Ishikawa (cell line): ENCODE measurements at regions not wholly inside any gene's neighbourhood (a gene's known extent, or its start where the extent isn't known, plus 50 kb on each side); places are given as distances from the start of the nearest gene placed in this dataset.

Experiments
- CEBPB ChIP-seq: IDR thresholded peaks from 2 replicates; pipeline ENCODE4 v1.6.1; 2012
- CREB1 ChIP-seq: IDR thresholded peaks from 2 replicates; pipeline ENCODE4 v1.6.1; 2012; ENCODE audit warnings: low read depth
- EGR1 ChIP-seq: IDR thresholded peaks from 2 replicates; pipeline ENCODE4 v1.6.1; 2012
- EP300 ChIP-seq: IDR thresholded peaks from 2 replicates; pipeline ENCODE4 v1.6.1; 2012; ENCODE audit warnings: borderline replicate concordance
- FOXM1 ChIP-seq: IDR thresholded peaks from 2 replicates; pipeline ENCODE4 v1.6.1; 2012; ENCODE audit warnings: low read depth, borderline replicate concordance
- MAX ChIP-seq: IDR thresholded peaks from 2 replicates; pipeline ENCODE4 v1.6.1; 2012
- NFIC ChIP-seq: IDR thresholded peaks from 2 replicates; pipeline ENCODE4 v1.6.1; 2012
- RAD21 ChIP-seq: IDR thresholded peaks from 2 replicates; pipeline ENCODE4 v1.6.1; 2012; ENCODE audit warnings: low read depth
- TAF1 ChIP-seq: IDR thresholded peaks from 2 replicates; pipeline ENCODE4 v1.6.1; 2012; ENCODE audit warnings: low read depth, mild to moderate bottlenecking
- TCF12 ChIP-seq: IDR thresholded peaks from 2 replicates; pipeline ENCODE4 v1.6.1; 2012; ENCODE audit warnings: low read depth
- TEAD4 ChIP-seq: IDR thresholded peaks from 2 replicates; pipeline ENCODE4 v1.6.1; 2012
- YY1 ChIP-seq: IDR thresholded peaks from 2 replicates; pipeline ENCODE4 v1.6.1; 2012; ENCODE audit warnings: low read depth
- ZBTB7A ChIP-seq: IDR thresholded peaks from 2 replicates; pipeline ENCODE4 v1.6.1; 2012; ENCODE audit warnings: low read depth
- TF ChIP-seq, protein P1 (sequence below): IDR thresholded peaks from 2 replicates; pipeline ENCODE4 v1.6.1; 2012
- TF ChIP-seq, protein P2 (sequence below): IDR thresholded peaks from 2 replicates; pipeline ENCODE4 v1.6.1; 2012; ENCODE audit warnings: low read depth, mild to moderate bottlenecking

GRCh38 chr14:101225157-101226152 lies 321.9 kb upstream of the RTL1 start:
- no peak for TF ChIP-seq NFIC
- TF ChIP-seq FOXM1 = no peak
- TF ChIP-seq CEBPB = no peak
- TF ChIP-seq CREB1 = no peak
- TF ChIP-seq TCF12 = no peak
- TF ChIP-seq ZBTB7A = no peak
- TF ChIP-seq EGR1 = no peak
- TF ChIP-seq EP300 = no peak
- no peak for TF ChIP-seq YY1
- TF ChIP-seq, protein P1, sequence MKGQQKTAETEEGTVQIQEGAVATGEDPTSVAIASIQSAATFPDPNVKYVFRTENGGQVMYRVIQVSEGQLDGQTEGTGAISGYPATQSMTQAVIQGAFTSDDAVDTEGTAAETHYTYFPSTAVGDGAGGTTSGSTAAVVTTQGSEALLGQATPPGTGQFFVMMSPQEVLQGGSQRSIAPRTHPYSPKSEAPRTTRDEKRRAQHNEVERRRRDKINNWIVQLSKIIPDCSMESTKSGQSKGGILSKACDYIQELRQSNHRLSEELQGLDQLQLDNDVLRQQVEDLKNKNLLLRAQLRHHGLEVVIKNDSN = no peak
- TF ChIP-seq MAX = no peak
- TF ChIP-seq RAD21 = no peak
- TF ChIP-seq, protein P2, sequence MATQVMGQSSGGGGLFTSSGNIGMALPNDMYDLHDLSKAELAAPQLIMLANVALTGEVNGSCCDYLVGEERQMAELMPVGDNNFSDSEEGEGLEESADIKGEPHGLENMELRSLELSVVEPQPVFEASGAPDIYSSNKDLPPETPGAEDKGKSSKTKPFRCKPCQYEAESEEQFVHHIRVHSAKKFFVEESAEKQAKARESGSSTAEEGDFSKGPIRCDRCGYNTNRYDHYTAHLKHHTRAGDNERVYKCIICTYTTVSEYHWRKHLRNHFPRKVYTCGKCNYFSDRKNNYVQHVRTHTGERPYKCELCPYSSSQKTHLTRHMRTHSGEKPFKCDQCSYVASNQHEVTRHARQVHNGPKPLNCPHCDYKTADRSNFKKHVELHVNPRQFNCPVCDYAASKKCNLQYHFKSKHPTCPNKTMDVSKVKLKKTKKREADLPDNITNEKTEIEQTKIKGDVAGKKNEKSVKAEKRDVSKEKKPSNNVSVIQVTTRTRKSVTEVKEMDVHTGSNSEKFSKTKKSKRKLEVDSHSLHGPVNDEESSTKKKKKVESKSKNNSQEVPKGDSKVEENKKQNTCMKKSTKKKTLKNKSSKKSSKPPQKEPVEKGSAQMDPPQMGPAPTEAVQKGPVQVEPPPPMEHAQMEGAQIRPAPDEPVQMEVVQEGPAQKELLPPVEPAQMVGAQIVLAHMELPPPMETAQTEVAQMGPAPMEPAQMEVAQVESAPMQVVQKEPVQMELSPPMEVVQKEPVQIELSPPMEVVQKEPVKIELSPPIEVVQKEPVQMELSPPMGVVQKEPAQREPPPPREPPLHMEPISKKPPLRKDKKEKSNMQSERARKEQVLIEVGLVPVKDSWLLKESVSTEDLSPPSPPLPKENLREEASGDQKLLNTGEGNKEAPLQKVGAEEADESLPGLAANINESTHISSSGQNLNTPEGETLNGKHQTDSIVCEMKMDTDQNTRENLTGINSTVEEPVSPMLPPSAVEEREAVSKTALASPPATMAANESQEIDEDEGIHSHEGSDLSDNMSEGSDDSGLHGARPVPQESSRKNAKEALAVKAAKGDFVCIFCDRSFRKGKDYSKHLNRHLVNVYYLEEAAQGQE = no peak
- no peak for TF ChIP-seq TAF1
- no peak for TF ChIP-seq TEAD4

- TF ChIP-seq CREB1 = no peak
- no peak for TF ChIP-seq YY1
- no peak for TF ChIP-seq CEBPB
- TF ChIP-seq EGR1 = no peak
- no peak for TF ChIP-seq MAX
- TF ChIP-seq TAF1 = no peak
- no peak for TF ChIP-seq RAD21
- no peak for TF ChIP-seq FOXM1
- TF ChIP-seq EP300 = no peak
- TF ChIP-seq TEAD4 = no peak
- TF ChIP-seq, protein P2 = no peak
- TF ChIP-seq, protein P1 = no peak
- no peak for TF ChIP-seq TCF12
- no peak for TF ChIP-seq NFIC
- TF ChIP-seq ZBTB7A = no peak
Measured at GRCh38 chr14:101226265-101226602, 322.7 kb upstream of the RTL1 start.

- TF ChIP-seq CEBPB (no peak), EP300 (no peak), MAX (no peak), FOXM1 (no peak), TCF12 (no peak), TAF1 (no peak), NFIC (no peak), ZBTB7A (no peak), CREB1 (no peak), YY1 (no peak), RAD21 (no peak), EGR1 (no peak), TEAD4 (no peak)
- TF ChIP-seq, protein P2 = no peak
- TF ChIP-seq, protein P1 = no peak
Measured at GRCh38 chr14:101226603-101227425, 323.3 kb upstream of the RTL1 start.
